GM12878 (cell line): ENCODE measurements at regions not wholly inside any gene's neighbourhood (a gene's known extent, or its start where the extent isn't known, plus 50 kb on each side); places are given as distances from the start of the nearest gene placed in this dataset.

Source experiments
- ATAC-seq: fragments of 200-7000 bp; cut with Tn5 transposase; 3 replicates; pipeline ENCODE4 v1.9.1; 2020; ENCODE audit warnings: mild to moderate bottlenecking, moderate library complexity
- BruUV-seq: library from RNA; stranded (reverse); fragments of 400-500 nt; replicated peaks from 2 replicates; lab custom pipeline; 2021; lab: Mats Ljungman, UMichigan
- CTCF ChIA-PET: fragments of 300-600 bp; sonication (Branson Sonifier 250); formaldehyde crosslinking; extraction: SDS; loops from one replicate; lab custom pipeline; 2021; ENCODE audit warnings: inconsistent platforms; lab: Yijun Ruan, JAX
- POLR2A ChIA-PET: fragments of 350-600 bp; formaldehyde crosslinking; extraction: SDS; loops from one replicate; lab custom pipeline; 2021; ENCODE audit warnings: inconsistent platforms; lab: Charles Lee
- RAD21 ChIA-PET: fragments of 300-600 bp; sonication (Branson Sonifier 250); formaldehyde crosslinking; loops from one replicate; lab custom pipeline; 2023; ENCODE audit warnings: antibody characterized with exemption; ENCODE audit not compliant: unreplicated experiment; lab: Charles Lee
- SMC1A ChIA-PET: fragments of 300-600 bp; sonication (Branson Sonifier 250); formaldehyde crosslinking; loops from one replicate; lab custom pipeline; 2023; ENCODE audit not compliant: unreplicated experiment, uncharacterized antibody; lab: Charles Lee
- DNase-seq: peaks from one replicate; pipeline ENCODE4 v3.0.0-alpha.2; 2011; ENCODE audit warnings: low read depth, low spot score
- FAIRE-seq: peaks from 3 replicates; lab custom pipeline; 2011; peaks lifted over from hg19 to GRCh38; lab: Jason Lieb, UNC
- H2AFZ ChIP-seq: 2 replicates; pipeline ENCODE4 v1.6.0; 2011; ENCODE audit warnings: low read depth, low read length, control low read depth; ENCODE audit not compliant: control insufficient read depth
- H3K27ac ChIP-seq: 2 replicates; pipeline ENCODE4 v1.5.1; 2011; ENCODE audit warnings: control low read depth; ENCODE audit not compliant: control insufficient read depth, insufficient read depth
- H3K27me3 ChIP-seq, 2 experiments: replicated peaks in 1 of 2; 2 replicates each; pipeline versions ENCODE4 v1.6.0 to v1.6.1; 2011; ENCODE audit warnings: low read length in 1 of 2; ENCODE audit not compliant: control insufficient read depth in 2 of 2, insufficient read depth in 2 of 2
- H3K36me3 ChIP-seq, 2 experiments: 2 replicates each; pipeline ENCODE4 v1.5.1; 2011; ENCODE audit warnings: low read length in 1 of 2; ENCODE audit not compliant: control insufficient read depth in 2 of 2, insufficient read depth in 2 of 2
- H3K4me1 ChIP-seq: 2 replicates; pipeline ENCODE4 v1.6.1; 2011; ENCODE audit warnings: mild to moderate bottlenecking, low read length, moderate library complexity, mixed read lengths; ENCODE audit not compliant: control insufficient read depth, insufficient read depth
- H3K4me2 ChIP-seq: 2 replicates; pipeline ENCODE4 v1.6.0; 2011; ENCODE audit warnings: control low read depth; ENCODE audit not compliant: control insufficient read depth, insufficient read depth
- H3K4me3 ChIP-seq: fragments of 200-600 bp; sonication (generic); 2 replicates; pipeline ENCODE4 v1.5.1; 2016
- H3K79me2 ChIP-seq: 2 replicates; pipeline ENCODE4 v1.6.0; 2011; ENCODE audit warnings: low read length; ENCODE audit not compliant: control insufficient read depth, insufficient read depth
- H3K9ac ChIP-seq: 2 replicates; pipeline ENCODE4 v1.8.0; 2011; ENCODE audit warnings: low read length, control low read depth, mixed read lengths; ENCODE audit not compliant: control insufficient read depth, insufficient read depth
- H3K9me3 ChIP-seq: replicated peaks from 3 replicates; pipeline ENCODE4 v1.5.1; 2011; ENCODE audit warnings: mild to moderate bottlenecking, low read length; ENCODE audit not compliant: control insufficient read depth, insufficient read depth
- H4K20me1 ChIP-seq: 2 replicates; pipeline ENCODE4 v1.6.0; 2011; ENCODE audit not compliant: control insufficient read depth, insufficient read depth
- BCL11A ChIP-seq: IDR thresholded peaks from 2 replicates; pipeline ENCODE4 v1.6.1; 2011; ENCODE audit warnings: low read depth, low read length
- BHLHE40 ChIP-seq, 2 experiments: fragments of 450-650 bp in 1 of 2; IDR thresholded peaks; 2 replicates each; pipeline ENCODE4 v1.6.1; 2011 to 2017; ENCODE audit warnings: low read depth in 2 of 2, borderline replicate concordance in 1 of 2, improper control_type of control experiment in 1 of 2, low read length in 1 of 2, mild to moderate bottlenecking in 1 of 2
- EGR1 ChIP-seq, 2 experiments: IDR thresholded peaks; 1 replicate in 1 of 2; 2 replicates in 1 of 2; pipeline ENCODE4 v1.6.1; 2011 to 2012; ENCODE audit warnings: low read depth in 2 of 2, low read length in 2 of 2, borderline replicate concordance in 1 of 2, mild to moderate bottlenecking in 1 of 2, moderate library complexity in 1 of 2
- ETV6 ChIP-seq, 2 experiments: fragments of 450-650 bp in 1 of 2; IDR thresholded peaks in 1 of 2; conservative IDR thresholded peaks in 1 of 2; 2 replicates each; pipeline ENCODE4 v1.6.1; 2014; ENCODE audit warnings: antibody characterized with exemption in 1 of 2, borderline replicate concordance in 1 of 2, low read depth in 1 of 2, mild to moderate bottlenecking in 1 of 2, moderate library complexity in 1 of 2
- FOS ChIP-seq: IDR thresholded peaks from 3 replicates; pipeline ENCODE4 v1.6.1; 2011; ENCODE audit warnings: borderline replicate concordance; ENCODE audit not compliant: insufficient read length; ENCODE audit errors: extremely low read depth
- MAX ChIP-seq: IDR thresholded peaks from 2 replicates; pipeline ENCODE4 v1.6.1; 2012; ENCODE audit warnings: low read depth, low read length, improper control_type of control experiment
- MEF2A ChIP-seq: IDR thresholded peaks from 2 replicates; pipeline ENCODE4 v1.6.1; 2011; ENCODE audit warnings: low read depth, mild to moderate bottlenecking, low read length, moderate library complexity; ENCODE audit not compliant: insufficient read depth
- MYC ChIP-seq: IDR thresholded peaks from 2 replicates; pipeline ENCODE4 v1.6.1; 2011; ENCODE audit warnings: mild to moderate bottlenecking, low read length, moderate library complexity, inconsistent platforms; ENCODE audit not compliant: insufficient read depth, insufficient replicate concordance, insufficient read length, severe bottlenecking
- NKRF ChIP-seq: fragments of 450-650 bp; conservative IDR thresholded peaks from 2 replicates; pipeline ENCODE4 v1.6.1; 2017; ENCODE audit warnings: mild to moderate bottlenecking, moderate library complexity
- NR2F1 ChIP-seq: fragments of 450-650 bp; conservative IDR thresholded peaks from 2 replicates; pipeline ENCODE4 v1.6.1; 2017; ENCODE audit warnings: mild to moderate bottlenecking
- PKNOX1 ChIP-seq: fragments of 450-650 bp; IDR thresholded peaks from 2 replicates; pipeline ENCODE4 v1.6.1; 2016; ENCODE audit warnings: mild to moderate bottlenecking
- POU2F2 ChIP-seq: IDR thresholded peaks from 3 replicates; pipeline ENCODE4 v1.6.1; 2011; ENCODE audit warnings: low read depth, mild to moderate bottlenecking, low read length, borderline replicate concordance
- TARDBP ChIP-seq: IDR thresholded peaks from 2 replicates; pipeline ENCODE4 v1.6.1; 2016; ENCODE audit warnings: borderline replicate concordance
- TCF3 ChIP-seq: IDR thresholded peaks from 2 replicates; pipeline ENCODE4 v1.6.1; 2012; ENCODE audit warnings: low read depth, mild to moderate bottlenecking, low read length, borderline replicate concordance; ENCODE audit not compliant: insufficient read depth
- WGBS: methylation state at CpG from one replicate; pipeline ENCODE4 v1.1.6; 2016; ENCODE audit warnings: low lambda C conversion rate; ENCODE audit not compliant: insufficient replicate concordance, insufficient coverage; ENCODE audit errors: missing lambda C conversion rate; 5-methylcytosine and 5-hydroxymethylcytosine counted together
- in situ Hi-C: fragments of 300-500 bp; cut with MboI; formaldehyde crosslinking; loops from 9 replicates; pipeline ENCODE4 v1.14.3; 2018; ENCODE audit warnings: mixed read lengths
- intact Hi-C: fragments of 100-400 bp; cut with micrococcal nuclease; formaldehyde crosslinking; loops from one replicate; pipeline ENCODE4 v1.14.2; 2022; ENCODE audit not compliant: unreplicated experiment

GRCh38 chr2:763766-764525 lies 86.7 kb upstream of the TMEM18 start (continued):
- TF ChIP-seq POU2F2 (no peak), ETV6 (conservative IDR thresholded peaks at IDR 0.05 in 1 of 2, IDR thresholded peaks at IDR 0.05 in 1 of 2; ENCODE audit: borderline replicate concordance in 1 of 2, low read depth in 1 of 2) (no peak), TCF3 (no peak), EGR1 (IDR thresholded peaks at IDR 0.05; ENCODE audit: borderline replicate concordance in 1 of 2, low read depth in 2 of 2, low read length in 2 of 2) (no peak)

GRCh38 chr2:762646-763045 lies 85.4 kb upstream of the TMEM18 start:
- ChIA-PET RAD21 (no interaction called here), CTCF (no interaction called here), POLR2A (no interaction called here), SMC1A (no interaction called here)
- 22% methylated on average over 4 of the region's 4 CpGs for WGBS
- H3K27me3 ChIP-seq, result no peaks in the 10 kb centered on the region
- DNase-seq (no peak), FAIRE-seq (no peak), ATAC-seq (no peak)
- H3K4me2 ChIP-seq, result no peak overlapping the region
- no peak overlapping the region for H3K27ac ChIP-seq
- no peaks in the 10 kb centered on the region for H3K4me1 ChIP-seq
- no peaks in the 10 kb centered on the region for H3K79me2 ChIP-seq
- H3K9me3 ChIP-seq, result no peaks in the 10 kb centered on the region
- no peak overlapping the region for H2AFZ ChIP-seq
- H3K9ac ChIP-seq, result no peak overlapping the region
- no peaks in the 10 kb centered on the region for H4K20me1 ChIP-seq
- in situ Hi-C loops, result no loop called here
- TF ChIP-seq MEF2A, result no peak
- no peak for TF ChIP-seq PKNOX1
- TF ChIP-seq BHLHE40 (IDR thresholded peaks at IDR 0.05; ENCODE audit: borderline replicate concordance in 1 of 2, low read depth in 2 of 2, low read length in 1 of 2), result no peak
- no peak for TF ChIP-seq POU2F2
- TF ChIP-seq NKRF, result no peak
- no peak for TF ChIP-seq NR2F1
- TF ChIP-seq MYC, result no peak
- TF ChIP-seq TARDBP, result no peak
- TF ChIP-seq BCL11A, result no peak
- TF ChIP-seq FOS, result no peak
- no peak for TF ChIP-seq MAX
- no peak overlapping the region for H3K4me3 ChIP-seq
- H3K36me3 ChIP-seq, result no peaks in the 10 kb centered on the region
- intact Hi-C loops, result no loop called here
- BruUV-seq, result no TSS peak
